GM18951 (cell line): ENCODE measurements at regions not wholly inside any gene's neighbourhood (a gene's known extent, or its start where the extent isn't known, plus 50 kb on each side); places are given as distances from the start of the nearest gene placed in this dataset.
"Not testable (repeated sequence)": the region's sequence is repeated elsewhere in the genome, so short reads cannot be mapped to it uniquely, and the experiment has no call there.

Experiments
- POLR2A ChIP-seq: IDR thresholded peaks from 4 replicates; pipeline ENCODE4 v1.6.1; 2011; ENCODE audit warnings: mild to moderate bottlenecking; ENCODE audit not compliant: insufficient read length, insufficient read depth; ENCODE audit errors: extremely low read depth
- in situ Hi-C: fragments of 300-500 bp; cut with MboI; formaldehyde crosslinking; loops from one replicate; pipeline ENCODE4 v1.12.0; 2022; ENCODE audit warnings: low sequenced_read_pairs, mixed read lengths, inconsistent platforms; ENCODE audit not compliant: unreplicated experiment

- TF ChIP-seq POLR2A, result no peak
- in situ Hi-C loops, result no loop called here
Measured at GRCh38 chr4:157728215-157728614, 444.6 kb downstream of the GASK1B start.

- no peak for TF ChIP-seq POLR2A
- in situ Hi-C loops, result no loop called here
Measured at GRCh38 chr4:157727163-157727562, 445.7 kb downstream of the GASK1B start.

- in situ Hi-C loops, result no loop called here
Measured at GRCh38 chr4:157722146-157722545, 450.7 kb downstream of the GASK1B start.

GRCh38 chr4:157713342-157713741, 459.5 kb downstream of the GASK1B start:
- no peak for TF ChIP-seq POLR2A
- in situ Hi-C loops, result no loop called here

More at GRCh38 chr4:157722146-157722545, 450.7 kb downstream of the GASK1B start:
- TF ChIP-seq POLR2A, result no peak

GRCh38 chr4:157706155-157706554, 466.7 kb downstream of the GASK1B start:
- in situ Hi-C loops, result no loop called here
- no peak for TF ChIP-seq POLR2A

GRCh38 chr4:157702831-157703230, 470.0 kb downstream of the GASK1B start:
- no peak for TF ChIP-seq POLR2A
- in situ Hi-C loops, result no loop called here

GRCh38 chr4:157701695-157701994, 471.2 kb downstream of the GASK1B start:
- no peak for TF ChIP-seq POLR2A
- in situ Hi-C loops, result no loop called here

DNA sequence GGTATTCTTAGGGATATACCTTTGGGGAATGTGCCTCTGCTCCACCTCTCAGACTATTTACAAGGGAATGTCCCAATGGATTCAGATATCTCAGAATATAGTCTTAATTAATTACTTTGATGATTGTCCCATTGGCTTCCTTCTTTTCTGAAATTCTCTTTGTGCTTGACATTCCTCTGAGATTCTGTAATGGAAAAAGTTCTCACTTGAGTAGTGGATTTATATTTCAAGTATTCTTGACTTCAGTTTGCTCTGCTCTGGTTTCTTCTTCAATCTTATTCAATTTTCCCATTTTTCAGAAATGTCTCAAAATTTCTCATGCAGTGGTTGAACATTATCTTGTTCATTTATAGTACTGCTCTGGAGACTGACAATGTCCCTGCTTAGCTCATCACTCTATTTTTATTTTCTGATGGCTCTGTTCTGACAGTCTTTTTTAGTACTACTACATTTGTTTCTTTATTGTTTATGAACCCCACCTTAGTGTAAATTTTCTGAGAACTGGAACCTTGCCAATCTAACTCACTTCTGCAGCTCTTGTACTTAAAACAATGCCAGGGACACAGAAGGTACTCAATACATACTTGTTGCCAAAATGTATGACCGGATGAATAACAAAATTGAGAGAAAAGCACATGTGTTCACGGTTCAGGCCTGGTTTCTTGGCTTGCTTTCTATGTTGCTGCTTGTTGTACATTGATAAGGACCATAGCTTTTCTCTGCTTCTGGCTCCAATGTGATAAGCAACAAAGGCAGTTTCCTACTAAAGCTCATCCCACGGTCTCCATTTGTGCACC, 471.7 kb downstream of the GASK1B start:
- TF ChIP-seq POLR2A, result no peak
- in situ Hi-C loops, result no loop called here

- in situ Hi-C loops, result no loop called here
- no peak for TF ChIP-seq POLR2A
Measured at GRCh38 chr4:157689476-157689875, 468.9 kb downstream of the GRIA2 start.

DNA sequence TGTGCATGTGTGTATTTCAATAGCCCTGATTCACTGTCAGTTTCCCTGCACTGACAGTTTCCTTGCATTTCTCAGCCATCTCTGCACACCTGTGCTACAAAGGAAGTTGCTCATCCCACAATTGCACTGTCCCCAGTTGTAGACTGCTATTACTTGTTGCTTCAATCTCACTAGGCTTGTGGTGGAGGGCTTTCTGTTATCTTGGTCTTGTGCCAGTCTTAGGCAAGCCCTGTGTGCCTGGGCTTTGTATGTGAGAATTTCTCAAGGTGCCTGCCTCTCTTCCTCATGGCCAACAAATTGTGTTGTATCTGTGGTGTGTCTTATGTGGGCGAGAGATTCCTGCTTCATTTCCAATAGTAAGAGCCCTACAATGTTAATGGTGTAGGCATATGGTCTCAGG, 467.4 kb downstream of the GRIA2 start:
- no peak for TF ChIP-seq POLR2A
- in situ Hi-C loops, result no loop called here

- in situ Hi-C loops, result not testable (repeated sequence)
Measured at GRCh38 chr4:157679326-157679725, 458.8 kb downstream of the GRIA2 start.

- in situ Hi-C loops, result no loop called here
- TF ChIP-seq POLR2A, result no peak
Measured at GRCh38 chr4:157678478-157678877, 457.9 kb downstream of the GRIA2 start.

GRCh38 chr4:157674699-157675098, 454.2 kb downstream of the GRIA2 start:
- in situ Hi-C loops, result no loop called here
- TF ChIP-seq POLR2A, result no peak

GRCh38 chr4:157667836-157668235, 447.3 kb downstream of the GRIA2 start:
- in situ Hi-C loops, result no loop called here
- TF ChIP-seq POLR2A, result no peak

DNA sequence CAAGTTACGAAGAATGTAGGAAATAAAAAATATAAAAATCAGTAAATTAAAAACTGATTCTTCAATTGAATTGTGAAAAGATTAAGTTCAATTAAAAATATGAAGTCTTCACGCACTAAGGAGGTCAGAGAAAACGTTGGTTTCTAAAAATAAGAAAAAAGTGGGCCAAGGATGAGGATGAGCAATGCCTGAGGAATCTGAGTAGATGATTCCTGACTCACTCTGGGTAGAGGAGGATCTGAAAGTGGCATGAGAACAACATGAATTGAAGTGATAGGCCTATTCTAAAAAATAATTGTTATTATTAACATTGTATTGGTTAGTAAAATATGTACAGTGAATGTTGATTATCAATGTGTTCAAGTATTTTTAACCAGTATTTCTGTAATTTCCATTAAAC, 444.2 kb downstream of the GRIA2 start:
- in situ Hi-C loops, result no loop called here

More for the DNA sequence above, 444.2 kb downstream of the GRIA2 start:
- no peak for TF ChIP-seq POLR2A
